ENCODE measurements at regions not wholly inside any gene's neighbourhood (a gene's known extent, or its start where the extent isn't known, plus 50 kb on each side); places are given as distances from the start of the nearest gene placed in this dataset.
A peak's percentile ranks its signal among the peaks of the same experiment; 100 is the strongest.

DNA sequence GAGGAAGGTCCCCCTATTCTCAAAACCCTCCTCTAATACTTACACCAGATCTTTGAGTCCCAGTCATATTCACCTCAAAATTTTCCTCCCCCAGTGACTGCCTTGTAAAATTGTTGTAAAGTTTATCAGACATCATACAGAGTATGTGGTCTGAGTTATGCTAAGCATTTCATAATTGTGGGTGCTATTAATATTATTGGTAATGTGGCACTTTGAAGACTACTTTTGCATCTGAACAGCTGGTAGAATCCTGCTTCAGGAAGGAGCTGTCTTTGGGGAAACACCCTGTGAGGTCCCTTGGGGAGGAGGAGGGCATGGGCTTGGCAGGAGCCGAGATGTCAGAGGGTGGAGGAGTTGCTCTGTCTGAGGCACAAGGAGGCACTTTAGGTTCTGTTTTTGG is 164.9 kb upstream of the ZNF618 start:
- H3K36me3 ChIP-seq (replicated peaks; ENCODE audit: insufficient read depth, low read depth), result no peaks in the 10 kb centered on the region
- no peak overlapping the region for H3K4me3 ChIP-seq
- DNase-seq (ENCODE audit: low spot score), result no peak
- WGBS (ENCODE audit: low lambda C conversion rate, missing lambda C conversion rate), result 88% methylated on average over 1 of the region's 1 CpG
- no peaks in the 10 kb centered on the region for H4K20me1 ChIP-seq (ENCODE audit: insufficient read depth, poor library complexity, severe bottlenecking)
- no peaks in the 10 kb centered on the region for H3K9me3 ChIP-seq (ENCODE audit: low read depth)
- no peaks in the 10 kb centered on the region for H3K27me3 ChIP-seq
- H3K79me2 ChIP-seq, result no peaks in the 10 kb centered on the region
- H3K4me1 ChIP-seq (ENCODE audit: insufficient read depth), result peaks cover 4% of the 10 kb centered on the region
- TF ChIP-seq EZH2phosphoT487 (IDR thresholded peaks at IDR 0.05; ENCODE audit: low read depth, severe bottlenecking, unreplicated experiment) (no peak), CTCF (IDR thresholded peaks at IDR 0.05; ENCODE audit: poor library complexity) (no peak)
- no peak overlapping the region for H2AFZ ChIP-seq
- H3K4me2 ChIP-seq, result no peak overlapping the region
- no peaks in the 10 kb centered on the region for H3K9me2 ChIP-seq (replicated peaks; ENCODE audit: insufficient read depth)
- H3K27ac ChIP-seq, result no peak overlapping the region

- peak; percentile 35 for DNase-seq (ENCODE audit: low spot score)
- Histone ChIP-seq H3K27ac (no peak overlapping the region), H2AFZ (no peak overlapping the region), H3K9me2 (replicated peaks; ENCODE audit: insufficient read depth) (no peaks in the 10 kb centered on the region), H3K79me2 (no peaks in the 10 kb centered on the region), H3K4me2 (no peak overlapping the region), H4K20me1 (ENCODE audit: insufficient read depth, poor library complexity, severe bottlenecking) (no peaks in the 10 kb centered on the region), H3K9me3 (ENCODE audit: low read depth) (no peaks in the 10 kb centered on the region), H3K27me3 (no peaks in the 10 kb centered on the region), H3K4me1 (ENCODE audit: insufficient read depth) (no peaks in the 10 kb centered on the region), H3K36me3 (replicated peaks; ENCODE audit: insufficient read depth, low read depth) (no peaks in the 10 kb centered on the region), H3K4me3 (no peak overlapping the region)
- 43% methylated on average over 2 of the region's 2 CpGs for WGBS (ENCODE audit: low lambda C conversion rate, missing lambda C conversion rate)
- no peak for TF ChIP-seq CTCF (IDR thresholded peaks at IDR 0.05; ENCODE audit: poor library complexity)
- TF ChIP-seq EZH2phosphoT487 (IDR thresholded peaks at IDR 0.05; ENCODE audit: low read depth, severe bottlenecking, unreplicated experiment), result no peak
- TF ChIP-seq EZH2 (IDR thresholded peaks at IDR 0.05; ENCODE audit: borderline replicate concordance), result no peak
Observed at GRCh38 chr9:113712053-113712452, 164.1 kb upstream of the ZNF618 start.

- H2AFZ ChIP-seq, result no peak overlapping the region
- WGBS (ENCODE audit: low lambda C conversion rate, missing lambda C conversion rate), result 85% methylated on average over 5 of the region's 5 CpGs
- no peak for DNase-seq (ENCODE audit: low spot score)
- no peaks in the 10 kb centered on the region for H3K4me1 ChIP-seq (ENCODE audit: insufficient read depth)
- no peaks in the 10 kb centered on the region for H3K9me2 ChIP-seq (replicated peaks; ENCODE audit: insufficient read depth)
- H4K20me1 ChIP-seq (ENCODE audit: insufficient read depth, poor library complexity, severe bottlenecking), result no peaks in the 10 kb centered on the region
- no peak overlapping the region for H3K4me3 ChIP-seq
- H3K79me2 ChIP-seq, result no peaks in the 10 kb centered on the region
- H3K36me3 ChIP-seq (replicated peaks; ENCODE audit: insufficient read depth, low read depth), result no peaks in the 10 kb centered on the region
- no peak overlapping the region for H3K27ac ChIP-seq
- TF ChIP-seq EZH2phosphoT487 (IDR thresholded peaks at IDR 0.05; ENCODE audit: low read depth, severe bottlenecking, unreplicated experiment) (no peak), CTCF (IDR thresholded peaks at IDR 0.05; ENCODE audit: poor library complexity) (no peak), EZH2 (IDR thresholded peaks at IDR 0.05; ENCODE audit: borderline replicate concordance) (no peak)
- no peaks in the 10 kb centered on the region for H3K27me3 ChIP-seq
- H3K9me3 ChIP-seq (ENCODE audit: low read depth), result no peaks in the 10 kb centered on the region
- H3K4me2 ChIP-seq, result no peak overlapping the region
Observed at GRCh38 chr9:113715086-113715485, 161.0 kb upstream of the ZNF618 start.

- H3K79me2 ChIP-seq, result no peaks in the 10 kb centered on the region
- no peak for DNase-seq (ENCODE audit: low spot score)
- TF ChIP-seq EZH2 (IDR thresholded peaks at IDR 0.05; ENCODE audit: borderline replicate concordance) (no peak), EZH2phosphoT487 (IDR thresholded peaks at IDR 0.05; ENCODE audit: low read depth, severe bottlenecking, unreplicated experiment) (no peak), CTCF (IDR thresholded peaks at IDR 0.05; ENCODE audit: poor library complexity) (no peak)
- no peak overlapping the region for H3K4me3 ChIP-seq
- H3K9me2 ChIP-seq (replicated peaks; ENCODE audit: insufficient read depth), result no peaks in the 10 kb centered on the region
- H3K27me3 ChIP-seq, result peaks cover 5% of the 10 kb centered on the region
- WGBS (ENCODE audit: low lambda C conversion rate, missing lambda C conversion rate), result 100% methylated on average over 1 of the region's 1 CpG
- no peaks in the 10 kb centered on the region for H3K9me3 ChIP-seq (ENCODE audit: low read depth)
- no peak overlapping the region for H3K4me2 ChIP-seq
- no peaks in the 10 kb centered on the region for H3K4me1 ChIP-seq (ENCODE audit: insufficient read depth)
- H3K27ac ChIP-seq, result no peak overlapping the region
- no peaks in the 10 kb centered on the region for H3K36me3 ChIP-seq (replicated peaks; ENCODE audit: insufficient read depth, low read depth)
- no peak overlapping the region for H2AFZ ChIP-seq
- H4K20me1 ChIP-seq (ENCODE audit: insufficient read depth, poor library complexity, severe bottlenecking), result no peaks in the 10 kb centered on the region
Observed at GRCh38 chr9:113719919-113720318, 156.2 kb upstream of the ZNF618 start.

Data from hepatocyte (in vitro differentiated cells).